HG03108 (cell line): ENCODE measurements at regions not wholly inside any gene's neighbourhood (a gene's known extent, or its start where the extent isn't known, plus 50 kb on each side); places are given as distances from the start of the nearest gene placed in this dataset.

Source experiments
- ATAC-seq: cut with Tn5 transposase; IDR thresholded peaks from one replicate; pipeline ENCODE4 v1.9.1; 2021; ENCODE audit warnings: moderate library complexity; ENCODE audit not compliant: unreplicated experiment

DNA sequence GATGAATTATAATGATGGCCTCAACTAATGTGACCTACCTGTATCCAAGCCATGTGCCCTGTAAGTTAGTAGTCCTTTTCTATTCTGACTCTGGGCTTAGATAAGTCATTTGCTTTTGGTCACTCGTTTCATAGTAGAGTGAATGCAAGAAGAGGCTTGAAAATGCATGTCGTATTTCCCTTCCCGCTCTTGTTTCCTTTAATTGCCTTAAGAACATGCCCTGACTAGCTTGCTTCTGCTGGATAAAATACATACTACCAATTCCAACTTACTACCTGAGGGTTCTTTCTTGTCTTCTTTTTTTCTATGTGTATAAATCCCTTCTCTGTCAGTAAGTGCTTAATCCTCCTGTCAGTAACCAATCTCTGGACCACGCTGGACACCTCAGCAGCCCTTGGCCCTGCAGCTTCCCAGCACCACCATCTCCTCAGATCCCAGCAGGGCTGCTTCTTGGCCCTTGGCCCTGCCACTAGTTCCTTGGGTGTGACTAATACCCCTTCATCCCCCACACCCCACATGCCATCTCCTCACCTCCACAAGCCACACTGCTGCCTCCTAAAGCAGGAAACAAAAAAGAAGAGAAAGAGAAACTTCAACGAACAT, 771.7 kb downstream of the IGSF11 start:
- no peak for ATAC-seq

GRCh38 chr3:118267588-118267987, 767.1 kb downstream of the IGSF11 start:
- ATAC-seq, result no peak

DNA sequence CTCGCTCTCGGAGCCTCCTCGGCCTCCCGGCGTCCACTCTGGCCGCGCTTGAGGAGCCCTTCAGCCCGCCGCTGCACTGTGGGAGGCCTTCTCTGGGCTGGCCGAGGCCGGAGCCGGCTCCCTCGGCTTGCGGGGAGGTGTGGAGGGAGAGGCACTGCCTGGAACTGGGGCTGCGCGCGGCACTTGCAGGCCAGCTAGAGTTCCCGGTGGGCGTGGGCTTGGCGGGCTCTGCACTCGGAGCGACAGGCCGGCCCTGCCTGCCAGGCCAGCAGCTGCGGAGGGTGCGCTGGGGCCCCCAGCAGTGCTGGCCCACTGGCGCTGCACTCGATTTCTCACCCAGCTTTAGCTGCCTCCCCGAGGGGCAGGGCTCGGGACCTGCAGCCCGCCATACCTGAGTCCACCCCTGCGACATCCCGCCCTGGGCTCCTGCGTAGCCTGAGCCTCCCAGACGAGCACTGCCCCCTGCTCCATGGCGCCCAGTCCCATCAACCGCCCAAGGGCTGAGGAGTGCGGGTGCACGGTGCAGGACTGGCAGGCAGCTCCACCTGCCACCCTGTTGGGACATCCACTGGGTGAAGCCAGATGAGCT, 765.0 kb downstream of the IGSF11 start:
- no peak for ATAC-seq

DNA sequence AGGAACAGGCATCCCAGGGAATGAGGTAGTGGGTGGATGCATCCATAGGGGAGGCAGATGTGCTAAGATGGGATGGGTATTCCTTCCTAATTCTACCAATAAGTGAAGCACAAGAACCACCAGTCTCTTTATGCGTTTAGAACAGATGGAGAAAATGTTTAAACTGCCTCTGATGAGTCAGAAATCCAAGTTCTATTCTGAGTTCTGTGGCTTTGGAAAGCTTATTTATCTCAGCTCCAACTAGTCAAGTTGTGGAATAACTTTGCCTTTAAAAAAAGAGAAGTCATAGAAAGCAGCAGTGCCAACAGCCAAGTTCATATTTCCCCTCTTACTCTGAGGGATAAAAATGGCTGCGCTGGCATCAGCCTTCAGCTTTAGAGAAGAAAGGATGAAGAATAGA, 761.7 kb downstream of the IGSF11 start:
- no peak for ATAC-seq

GRCh38 chr3:118277814-118278213, 756.8 kb downstream of the IGSF11 start:
- ATAC-seq, result no peak

DNA sequence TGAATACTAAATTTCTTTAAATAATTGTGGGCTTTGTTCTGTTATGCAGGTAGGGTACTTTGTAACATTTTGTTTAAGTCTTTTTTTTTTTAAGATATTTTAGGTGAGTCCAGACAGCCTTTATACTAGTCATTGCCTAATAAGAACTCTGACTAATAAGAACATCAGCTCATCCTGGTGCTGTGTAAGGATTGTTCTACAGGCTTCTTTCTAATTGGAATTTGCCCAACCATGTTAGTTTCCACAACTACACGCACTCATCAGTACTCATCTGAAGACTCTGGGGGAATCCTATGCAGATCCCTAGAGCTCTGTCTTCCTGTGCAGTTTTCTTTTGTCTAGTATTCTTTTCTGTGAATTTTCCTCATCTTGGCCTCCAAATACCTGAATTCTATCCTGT, 741.8 kb downstream of the IGSF11 start:
- ATAC-seq, result no peak

DNA sequence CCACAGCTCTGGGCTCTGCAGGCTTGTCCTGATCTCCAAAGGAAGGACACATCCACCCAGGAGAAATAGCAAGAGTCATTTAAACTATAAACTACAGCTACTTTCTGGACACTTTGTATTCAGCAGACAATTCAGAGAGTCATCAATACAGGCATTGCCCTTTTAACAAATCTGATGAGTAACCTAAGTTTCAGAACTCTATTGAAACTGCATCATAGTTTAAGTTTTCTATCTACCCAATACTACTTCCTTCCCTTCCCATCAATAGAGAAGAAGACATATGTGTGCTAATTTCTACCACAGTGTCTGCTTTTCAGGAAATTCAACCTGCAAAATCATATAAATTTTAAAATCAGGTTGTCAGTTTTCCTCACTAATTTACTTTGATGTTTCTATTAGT, 736.5 kb downstream of the IGSF11 start:
- ATAC-seq, result no peak

DNA sequence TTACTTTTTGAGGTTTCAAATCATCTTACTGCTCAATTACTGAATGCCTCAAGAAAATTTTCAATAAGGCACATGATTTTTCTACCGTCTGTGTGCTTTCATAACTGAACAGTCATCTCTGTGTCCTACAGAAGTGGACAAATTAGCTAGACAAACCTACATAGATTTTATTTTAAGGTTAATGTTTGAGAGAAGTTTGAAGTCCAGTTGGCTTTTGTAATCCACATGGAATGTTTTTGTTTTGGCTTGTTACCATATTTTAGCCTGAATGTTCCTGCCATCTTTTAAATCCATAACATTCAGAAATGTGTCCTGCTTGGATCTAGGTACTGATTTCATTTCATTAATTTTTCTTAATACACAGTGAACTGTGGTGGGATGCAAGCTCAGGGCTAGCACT, 730.1 kb downstream of the IGSF11 start:
- no peak for ATAC-seq

DNA sequence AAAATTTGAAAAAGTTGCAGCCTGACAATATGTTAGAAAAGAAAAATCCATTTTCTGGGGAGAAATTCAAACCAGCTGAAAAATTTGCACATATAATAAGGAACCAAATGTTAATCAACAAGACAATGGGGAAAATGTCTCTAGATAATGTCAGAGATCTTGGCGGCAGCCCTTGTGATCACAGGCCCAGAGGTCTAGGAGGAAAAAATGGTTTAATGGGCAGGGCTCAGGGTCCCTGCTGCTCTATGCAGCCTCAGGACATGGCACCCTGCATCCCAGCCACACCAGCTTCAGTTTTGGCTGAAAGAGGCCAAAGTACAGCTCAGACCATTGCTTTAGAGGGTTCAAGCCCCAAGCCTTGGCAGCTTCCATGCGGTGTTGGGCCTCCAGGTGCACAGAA, 701.9 kb downstream of the IGSF11 start:
- ATAC-seq, result no peak

DNA sequence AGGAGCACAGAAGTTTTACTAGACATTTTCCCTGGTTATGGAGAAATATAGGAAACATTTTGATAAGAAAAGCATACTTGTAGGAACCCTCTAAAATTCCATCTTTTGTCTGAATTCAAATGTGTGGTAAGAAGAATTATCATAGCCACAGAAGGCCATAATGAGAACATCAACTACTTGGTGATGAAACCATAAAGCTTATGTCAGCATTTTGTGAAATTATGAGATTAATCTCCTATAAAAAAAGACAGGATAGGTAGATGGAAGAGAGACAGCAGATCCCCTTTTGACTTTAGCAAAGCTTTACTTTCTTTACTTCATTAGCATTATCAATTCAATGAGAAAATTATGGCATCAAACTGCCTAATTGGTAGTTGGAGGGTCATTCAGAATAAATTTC, 697.0 kb downstream of the IGSF11 start:
- ATAC-seq, result no peak

DNA sequence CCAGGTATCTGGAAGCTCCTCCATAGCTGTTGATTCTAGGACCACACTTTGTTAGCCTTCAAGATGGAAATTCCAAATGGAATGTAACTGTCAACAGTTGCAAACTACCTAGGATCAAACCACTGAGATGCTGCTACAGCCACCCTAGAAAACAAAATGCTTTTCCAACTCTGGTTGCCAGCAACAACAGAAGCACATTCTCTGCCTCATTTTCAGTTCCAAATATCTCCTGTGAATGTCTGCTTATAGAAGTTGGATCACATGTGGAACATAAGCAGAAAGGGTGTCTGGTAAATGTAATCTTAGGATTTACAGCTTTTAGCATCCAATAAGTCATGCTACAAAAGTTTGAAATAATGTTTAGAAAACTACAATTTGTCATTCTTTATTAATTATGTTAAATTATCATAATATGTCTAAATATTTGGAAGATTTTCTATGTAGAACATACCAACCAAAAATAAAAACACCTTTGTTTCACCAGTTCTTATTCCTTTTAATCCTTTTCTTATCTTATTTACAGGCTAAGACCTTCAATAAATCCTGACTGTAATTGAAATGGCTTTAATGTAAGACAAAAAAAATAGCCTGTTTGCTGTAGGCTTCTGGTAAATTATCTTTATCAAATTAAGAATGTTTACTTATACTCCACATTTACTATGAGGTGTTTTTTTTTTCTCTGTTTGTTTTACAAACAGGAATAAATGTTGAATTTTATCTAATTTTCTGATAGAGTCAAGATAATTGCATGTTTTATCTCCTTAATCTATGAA, 687.1 kb downstream of the IGSF11 start:
- no peak for ATAC-seq

DNA sequence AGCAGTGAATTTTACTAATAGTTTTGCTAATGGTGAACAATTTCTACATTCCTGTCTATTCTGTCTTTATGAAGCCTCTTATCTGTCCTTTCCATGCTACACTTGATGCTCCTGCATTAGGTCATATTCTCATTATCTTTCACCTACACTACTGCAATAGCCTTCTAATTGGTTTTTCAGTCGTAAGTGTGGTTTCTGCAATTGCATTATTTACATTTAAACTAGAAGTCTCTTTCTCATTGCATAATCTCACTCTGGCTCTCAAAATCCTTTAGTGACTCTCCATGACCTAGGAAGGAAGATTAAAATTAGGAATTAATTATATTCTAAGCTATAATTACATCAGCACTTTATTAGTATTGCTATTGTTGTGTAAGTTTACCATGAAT, 686.5 kb downstream of the IGSF11 start:
- ATAC-seq, result no peak

DNA sequence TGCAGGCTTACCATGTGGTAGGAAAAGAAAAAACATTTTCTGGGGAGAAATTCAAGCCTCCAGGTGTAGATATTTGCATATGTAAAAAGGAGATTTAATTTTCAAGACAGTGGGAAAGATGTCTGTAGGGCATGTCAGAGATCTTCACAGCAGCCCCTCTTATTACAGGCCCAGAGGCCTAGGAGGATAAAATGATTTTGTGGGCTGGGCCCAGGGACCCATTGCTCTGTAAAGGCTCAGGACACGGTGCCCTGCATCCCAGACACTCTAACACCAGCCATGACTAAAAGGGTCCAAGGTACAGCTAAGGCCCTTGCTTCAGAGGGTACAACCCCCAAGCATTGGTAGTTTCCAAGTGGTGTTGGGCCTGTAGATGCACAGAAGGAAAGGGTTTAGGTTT, 680.1 kb downstream of the IGSF11 start:
- ATAC-seq, result no peak

- ATAC-seq, result no peak
Measured at GRCh38 chr3:118369892-118370491, 664.7 kb downstream of the IGSF11 start.

GRCh38 chr3:118380576-118380975, 654.1 kb downstream of the IGSF11 start:
- no peak for ATAC-seq

DNA sequence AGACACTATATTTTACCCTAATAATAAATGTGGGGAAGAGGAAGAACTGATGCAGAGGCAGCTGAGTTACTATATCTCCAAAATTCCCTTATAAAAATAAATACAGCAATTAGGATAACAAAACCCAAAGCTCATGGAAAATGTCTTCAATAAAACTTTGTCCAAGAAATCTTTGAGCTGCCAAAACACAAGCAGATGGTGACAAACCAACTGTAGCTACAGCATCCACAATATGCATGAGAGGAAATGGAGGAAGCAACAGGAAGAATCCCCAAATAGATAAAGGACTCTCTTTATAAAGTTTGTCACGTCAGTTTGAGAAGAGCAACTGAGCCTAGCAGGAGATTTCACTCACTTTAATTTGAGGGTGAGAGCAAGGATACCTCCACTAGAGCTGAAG, 638.2 kb downstream of the IGSF11 start:
- ATAC-seq, result no peak

GRCh38 chr3:118400086-118400485, 634.6 kb downstream of the IGSF11 start:
- ATAC-seq, result no peak

DNA sequence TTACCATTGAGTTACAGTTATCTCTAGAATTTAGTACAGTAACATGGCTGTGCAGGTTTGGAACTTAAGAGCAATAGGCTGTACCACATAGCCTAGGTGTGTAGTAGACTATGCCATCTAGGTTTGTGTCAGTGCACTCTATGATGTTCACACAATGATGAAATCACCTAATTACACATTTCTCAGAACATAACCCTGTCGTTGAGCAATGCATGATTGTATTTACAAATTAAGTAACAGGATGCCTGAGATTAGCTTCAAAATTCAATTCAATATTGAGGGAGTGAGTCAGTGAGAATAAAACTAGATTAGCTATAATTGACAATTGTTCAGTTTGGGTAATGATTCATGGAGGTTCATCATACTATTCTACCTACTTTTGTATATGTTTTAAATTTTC, 633.8 kb downstream of the IGSF11 start:
- ATAC-seq, result no peak

DNA sequence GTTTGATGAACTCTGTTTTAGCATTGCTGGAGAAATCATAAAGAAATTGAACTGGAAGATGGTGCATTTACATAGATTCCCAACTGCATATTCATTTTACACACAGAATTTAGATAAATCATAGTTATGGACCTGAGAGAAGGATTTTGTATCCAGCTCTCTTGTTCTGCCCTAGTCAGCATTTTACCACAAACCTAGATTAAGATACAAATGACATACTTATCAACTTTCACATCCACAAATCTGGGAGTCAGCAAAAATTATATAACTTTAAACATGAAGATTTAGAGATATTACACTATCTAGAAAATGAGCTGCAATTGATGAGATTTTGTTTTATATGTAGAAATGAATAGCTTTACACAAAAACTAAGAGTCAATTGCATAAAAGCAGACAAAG, 632.8 kb downstream of the IGSF11 start:
- ATAC-seq, result no peak

DNA sequence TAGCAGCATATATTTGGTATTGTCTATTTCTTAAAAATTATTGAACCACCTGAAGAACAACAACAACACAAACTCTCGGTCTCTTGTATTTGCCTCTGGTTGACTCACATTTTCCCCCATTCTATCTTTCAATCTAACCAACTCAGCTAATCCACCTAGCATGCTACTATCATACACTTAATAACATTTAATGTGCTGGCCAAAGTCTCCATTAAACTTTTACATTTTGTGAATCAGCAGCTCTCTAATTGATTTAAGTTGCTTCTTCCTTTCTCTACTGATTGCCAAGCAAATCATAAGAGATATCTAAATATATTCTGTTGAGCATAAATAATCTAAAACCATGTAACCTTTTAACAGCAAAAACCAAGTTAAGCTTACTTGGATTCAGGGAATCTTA, 631.7 kb downstream of the IGSF11 start:
- no peak for ATAC-seq

- ATAC-seq, result no peak
Measured at GRCh38 chr3:118406562-118406961, 628.1 kb downstream of the IGSF11 start.

DNA sequence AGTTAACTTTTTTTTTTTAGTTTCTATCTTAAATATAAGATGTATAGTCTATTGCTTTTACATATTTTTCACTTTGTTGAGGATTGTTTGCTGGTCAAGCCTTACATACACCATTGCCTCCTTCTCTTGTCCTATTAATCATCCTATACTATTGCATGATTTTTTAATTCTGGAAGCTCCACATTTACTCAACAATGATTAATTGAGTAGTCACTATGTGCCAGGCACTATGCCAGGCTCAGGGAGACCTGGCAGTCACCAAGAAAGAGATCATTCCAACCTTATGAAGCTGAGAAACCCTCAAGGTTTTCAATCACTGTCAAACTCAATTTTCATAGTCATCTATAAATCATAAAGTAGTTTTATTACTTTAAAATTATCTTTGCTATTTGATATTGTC, 626.2 kb downstream of the IGSF11 start:
- ATAC-seq, result no peak
